HCT116 (cell line): ENCODE measurements at regions not wholly inside any gene's neighbourhood (a gene's known extent, or its start where the extent isn't known, plus 50 kb on each side); places are given as distances from the start of the nearest gene placed in this dataset.

Experiments
- ATAC-seq: fragments of 200-7000 bp; cut with Tn5 transposase; 2 replicates; pipeline ENCODE4 v1.9.1; 2020; ENCODE audit warnings: mild to moderate bottlenecking, moderate library complexity
- BruUV-seq: library from RNA; stranded (reverse); fragments of 400-500 nt; replicated peaks from 2 replicates; lab custom pipeline; 2021; lab: Mats Ljungman, UMichigan
- CTCF ChIA-PET: fragments of 300-600 bp; sonication (Branson Sonifier 250); formaldehyde crosslinking; loops from one replicate; lab custom pipeline; 2021; ENCODE audit warnings: antibody characterized with exemption; lab: Charles Lee
- POLR2A ChIA-PET: fragments of 300-600, 350-600 bp; sonication (Branson Sonifier 250); formaldehyde crosslinking; loops from one replicate; lab custom pipeline; 2021; ENCODE audit warnings: antibody characterized with exemption; lab: Charles Lee
- RAD21 ChIA-PET, 2 experiments: fragments of 300-600 bp; sonication (Branson Sonifier 250); formaldehyde crosslinking; loops; one replicate each; lab custom pipeline; 2023; ENCODE audit warnings: low total read pairs in 2 of 2; ENCODE audit not compliant: uncharacterized antibody in 2 of 2, unreplicated experiment in 2 of 2, low non-redundant PET in 1 of 2; lab: Charles Lee
- DNase-seq: peaks from one replicate; pipeline ENCODE4 v3.0.0-alpha.2; 2010; ENCODE audit warnings: low read depth, low spot score
- H2AFZ ChIP-seq: fragments of 200-600 bp; shearing (Covaris generic), sonication (generic); 2 replicates; pipeline ENCODE4 v1.6.1; 2017; ENCODE audit warnings: low read depth, mixed run types, mixed read lengths, antibody characterized with exemption, low read length; ENCODE audit not compliant: poor library complexity, severe bottlenecking
- H3K27ac ChIP-seq: 2 replicates; pipeline ENCODE4 v1.5.1; 2012; ENCODE audit warnings: low read depth, low read length
- H3K27me3 ChIP-seq: fragments of 200-600 bp; sonication (generic); 2 replicates; pipeline ENCODE4 v1.6.1; 2016; ENCODE audit warnings: mixed run types, low read length, mixed read lengths; ENCODE audit not compliant: insufficient read depth
- H3K36me3 ChIP-seq, 2 experiments: fragments of 200-500 bp in 1 of 2; fragments of 200-600 bp in 1 of 2; sonication (Bioruptor generic) in 1 of 2; sonication (generic) in 1 of 2; 2 replicates each; pipeline versions ENCODE4 v1.5.1 to v1.6.1; 2014 to 2016; ENCODE audit warnings: low read length in 2 of 2, inconsistent platforms in 1 of 2, mixed read lengths in 1 of 2, mixed run types in 1 of 2; ENCODE audit not compliant: insufficient read depth in 2 of 2, control insufficient read depth in 1 of 2
- H3K4me1 ChIP-seq, 2 experiments: fragments of 200-600 bp in 1 of 2; sonication (generic) in 1 of 2; 2 replicates each; pipeline versions ENCODE4 v1.5.1 to v1.6.1; 2012 to 2017; ENCODE audit warnings: low read length in 2 of 2, inconsistent platforms in 1 of 2, mild to moderate bottlenecking in 1 of 2, mixed read lengths in 1 of 2, mixed run types in 1 of 2, moderate library complexity in 1 of 2; ENCODE audit not compliant: insufficient read depth in 2 of 2, control insufficient read depth in 1 of 2
- H3K4me2 ChIP-seq: fragments of 200-600 bp; sonication (generic); 2 replicates; pipeline ENCODE4 v1.6.1; 2017; ENCODE audit warnings: mixed run types, low read length, mixed read lengths
- H3K4me3 ChIP-seq, 2 experiments: fragments of 200-600 bp in 1 of 2; sonication (generic) in 1 of 2; replicated peaks in 1 of 2; 2 replicates each; pipeline ENCODE4 v1.5.1; 2011 to 2016; ENCODE audit warnings: low read length in 2 of 2, control low read depth in 1 of 2, low read depth in 1 of 2, mild to moderate bottlenecking in 1 of 2, mixed read lengths in 1 of 2, mixed run types in 1 of 2
- H3K79me2 ChIP-seq: fragments of 200-600 bp; sonication (generic); 2 replicates; pipeline ENCODE4 v1.6.1; 2017; ENCODE audit warnings: mild to moderate bottlenecking, mixed run types, low read length, moderate library complexity, mixed read lengths; ENCODE audit not compliant: insufficient read depth
- H3K9ac ChIP-seq: fragments of 200-600 bp; sonication (generic); 2 replicates; pipeline ENCODE4 v1.6.1; 2016; ENCODE audit warnings: low read length, mixed read lengths
- H3K9me2 ChIP-seq: fragments of 200-600 bp; sonication (generic), shearing (Covaris generic); 2 replicates; pipeline ENCODE4 v1.6.1; 2017; ENCODE audit warnings: mixed run types, mild to moderate bottlenecking, moderate library complexity; ENCODE audit not compliant: insufficient read depth
- H3K9me3 ChIP-seq, 2 experiments: fragments of 200-500 bp in 1 of 2; fragments of 200-600 bp in 1 of 2; sonication (Bioruptor generic) in 1 of 2; sonication (generic) in 1 of 2; 2 replicates each; pipeline ENCODE4 v1.6.1; 2014 to 2017; ENCODE audit warnings: low read length in 2 of 2, mixed read lengths in 2 of 2, inconsistent platforms in 1 of 2, low read depth in 1 of 2, mild to moderate bottlenecking in 1 of 2, mixed run types in 1 of 2, moderate library complexity in 1 of 2; ENCODE audit not compliant: control insufficient read depth in 1 of 2, insufficient read depth in 1 of 2
- H4K20me1 ChIP-seq: fragments of 200-600 bp; sonication (generic), shearing (Covaris generic); 2 replicates; pipeline ENCODE4 v1.6.1; 2017; ENCODE audit warnings: mixed run types, mild to moderate bottlenecking, moderate library complexity; ENCODE audit not compliant: insufficient read depth
- CEBPB ChIP-seq: IDR thresholded peaks from 2 replicates; pipeline ENCODE4 v1.6.1; 2012; ENCODE audit warnings: low read depth
- ELF1 ChIP-seq: IDR thresholded peaks from 2 replicates; pipeline ENCODE4 v1.6.1; 2012; ENCODE audit warnings: low read depth, borderline replicate concordance
- EZH2 ChIP-seq: fragments of 200-600 bp; sonication (generic); IDR thresholded peaks from 2 replicates; pipeline ENCODE4 v1.6.1; 2017; ENCODE audit warnings: antibody characterized with exemption, mixed run types
- EZH2phosphoT487 ChIP-seq: fragments of 200-600 bp; IDR thresholded peaks from 2 replicates; pipeline ENCODE4 v1.6.1; 2018; ENCODE audit warnings: antibody characterized with exemption, borderline replicate concordance
- FOSL1 ChIP-seq: IDR thresholded peaks from 2 replicates; pipeline ENCODE4 v1.6.1; 2012; ENCODE audit warnings: low read depth
- JUND ChIP-seq: IDR thresholded peaks from 2 replicates; pipeline ENCODE4 v1.6.1; 2012
- POLR2A ChIP-seq: IDR thresholded peaks from 2 replicates; pipeline ENCODE4 v1.7.0; 2011; ENCODE audit warnings: borderline replicate concordance; ENCODE audit not compliant: insufficient read depth, insufficient read length; ENCODE audit errors: extremely low read depth
- RAD21 ChIP-seq: IDR thresholded peaks from 2 replicates; pipeline ENCODE4 v1.6.1; 2012; ENCODE audit warnings: low read depth, mild to moderate bottlenecking
- REST ChIP-seq: IDR thresholded peaks from 2 replicates; pipeline ENCODE4 v1.6.1; 2012; ENCODE audit warnings: low read depth
- SRF ChIP-seq: IDR thresholded peaks from 2 replicates; pipeline ENCODE4 v1.6.1; 2012; ENCODE audit warnings: low read depth
- TCF7L2 ChIP-seq: IDR thresholded peaks from 2 replicates; pipeline ENCODE4 v1.7.0; 2011; ENCODE audit warnings: borderline replicate concordance, inconsistent platforms; ENCODE audit not compliant: insufficient read depth, insufficient read length; ENCODE audit errors: extremely low read depth
- YY1 ChIP-seq: IDR thresholded peaks from 2 replicates; pipeline ENCODE4 v1.6.1; 2011; ENCODE audit warnings: low read length, low read depth, moderate library complexity, mild to moderate bottlenecking; ENCODE audit not compliant: insufficient replicate concordance; ENCODE audit errors: extremely low read depth
- ZFX ChIP-seq: fragments of 450-650 bp; IDR thresholded peaks from 2 replicates; pipeline ENCODE4 v1.6.1; 2017
- intact Hi-C: fragments of 100-400 bp; cut with micrococcal nuclease; formaldehyde crosslinking; loops from 2 replicates; pipeline ENCODE4 v1.10.0; 2022
- TF ChIP-seq, protein P1 (sequence below), 3 experiments: fragments of 200-600 bp in 1 of 3; sonication (generic) in 1 of 3; IDR thresholded peaks in 2 of 3; conservative IDR thresholded peaks in 1 of 3; 2 replicates each; pipeline ENCODE4 v1.5.1; 2012 to 2017; ENCODE audit warnings: low read depth in 2 of 3, low read length in 2 of 3, antibody characterized with exemption in 1 of 3, borderline replicate concordance in 1 of 3, control low read depth in 1 of 3, mild to moderate bottlenecking in 1 of 3, mixed read lengths in 1 of 3, mixed run types in 1 of 3, moderate library complexity in 1 of 3; ENCODE audit not compliant: insufficient read depth in 1 of 3
- TF ChIP-seq, protein P2 (sequence below): IDR thresholded peaks from 2 replicates; pipeline ENCODE4 v1.6.1; 2012
- TF ChIP-seq, protein P3 (sequence below): IDR thresholded peaks from 2 replicates; pipeline ENCODE4 v1.6.1; 2012

DNA sequence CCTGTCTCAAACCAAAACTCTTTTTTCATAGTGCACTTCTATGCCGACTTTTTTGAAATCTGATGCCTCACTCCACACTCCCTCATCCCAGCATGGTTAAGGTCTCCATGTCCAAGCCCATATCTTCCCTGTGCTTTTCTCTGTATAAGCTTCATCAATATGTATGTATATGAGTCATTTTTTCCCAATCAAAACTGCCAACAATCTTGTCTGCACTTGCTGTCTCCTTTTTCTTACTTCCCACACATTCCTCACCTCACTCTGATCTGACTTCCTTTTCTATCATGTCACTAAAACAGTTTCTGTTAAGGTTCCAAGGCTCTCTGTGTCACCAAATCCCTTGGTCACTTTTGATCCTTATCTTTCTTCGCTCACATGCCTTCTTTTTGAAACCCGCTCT, 88.2 kb upstream of the GPR50 start:
- intact Hi-C loops: no loop called here
- H3K4me1 ChIP-seq: no peaks in the 10 kb centered on the region
- TF ChIP-seq, protein P1, sequence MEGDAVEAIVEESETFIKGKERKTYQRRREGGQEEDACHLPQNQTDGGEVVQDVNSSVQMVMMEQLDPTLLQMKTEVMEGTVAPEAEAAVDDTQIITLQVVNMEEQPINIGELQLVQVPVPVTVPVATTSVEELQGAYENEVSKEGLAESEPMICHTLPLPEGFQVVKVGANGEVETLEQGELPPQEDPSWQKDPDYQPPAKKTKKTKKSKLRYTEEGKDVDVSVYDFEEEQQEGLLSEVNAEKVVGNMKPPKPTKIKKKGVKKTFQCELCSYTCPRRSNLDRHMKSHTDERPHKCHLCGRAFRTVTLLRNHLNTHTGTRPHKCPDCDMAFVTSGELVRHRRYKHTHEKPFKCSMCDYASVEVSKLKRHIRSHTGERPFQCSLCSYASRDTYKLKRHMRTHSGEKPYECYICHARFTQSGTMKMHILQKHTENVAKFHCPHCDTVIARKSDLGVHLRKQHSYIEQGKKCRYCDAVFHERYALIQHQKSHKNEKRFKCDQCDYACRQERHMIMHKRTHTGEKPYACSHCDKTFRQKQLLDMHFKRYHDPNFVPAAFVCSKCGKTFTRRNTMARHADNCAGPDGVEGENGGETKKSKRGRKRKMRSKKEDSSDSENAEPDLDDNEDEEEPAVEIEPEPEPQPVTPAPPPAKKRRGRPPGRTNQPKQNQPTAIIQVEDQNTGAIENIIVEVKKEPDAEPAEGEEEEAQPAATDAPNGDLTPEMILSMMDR (IDR thresholded peaks at IDR 0.05 in 2 of 3, conservative IDR thresholded peaks at IDR 0.05 in 1 of 3; ENCODE audit: borderline replicate concordance in 1 of 3, insufficient read depth in 1 of 3, low read depth in 2 of 3, low read length in 2 of 3): no peak
- TF ChIP-seq JUND (no peak), FOSL1 (no peak), EZH2phosphoT487 (no peak), POLR2A (no peak), ZFX (no peak), ELF1 (no peak), RAD21 (no peak), YY1 (no peak), TCF7L2 (no peak), SRF (no peak), CEBPB (no peak), REST (no peak), EZH2 (no peak)
- TF ChIP-seq, protein P2, sequence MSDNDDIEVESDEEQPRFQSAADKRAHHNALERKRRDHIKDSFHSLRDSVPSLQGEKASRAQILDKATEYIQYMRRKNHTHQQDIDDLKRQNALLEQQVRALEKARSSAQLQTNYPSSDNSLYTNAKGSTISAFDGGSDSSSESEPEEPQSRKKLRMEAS: no peak
- TF ChIP-seq, protein P3, sequence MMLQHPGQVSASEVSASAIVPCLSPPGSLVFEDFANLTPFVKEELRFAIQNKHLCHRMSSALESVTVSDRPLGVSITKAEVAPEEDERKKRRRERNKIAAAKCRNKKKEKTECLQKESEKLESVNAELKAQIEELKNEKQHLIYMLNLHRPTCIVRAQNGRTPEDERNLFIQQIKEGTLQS: no peak
- H2AFZ ChIP-seq: no peak overlapping the region
- no peaks in the 10 kb centered on the region for H3K36me3 ChIP-seq
- no TSS peak for BruUV-seq
- no peaks in the 10 kb centered on the region for H3K9me2 ChIP-seq
- H3K4me3 ChIP-seq: no peak overlapping the region
- RAD21 ChIA-PET: no interaction called here
- H3K27ac ChIP-seq: no peak overlapping the region
- no peak overlapping the region for H3K9ac ChIP-seq
- POLR2A ChIA-PET: no interaction called here
- CTCF ChIA-PET: no interaction called here
- no peak for DNase-seq
- no peaks in the 10 kb centered on the region for H4K20me1 ChIP-seq
- H3K9me3 ChIP-seq: no peaks in the 10 kb centered on the region
- H3K79me2 ChIP-seq: no peaks in the 10 kb centered on the region
- peaks cover 20% of the 10 kb centered on the region for H3K27me3 ChIP-seq
- H3K4me2 ChIP-seq: no peak overlapping the region
- no peak for ATAC-seq
